ENCODE measurements at regions not wholly inside any gene's neighbourhood (a gene's known extent, or its start where the extent isn't known, plus 50 kb on each side); places are given as distances from the start of the nearest gene placed in this dataset.
"Not testable (repeated sequence)": the region's sequence is repeated elsewhere in the genome, so short reads cannot be mapped to it uniquely, and the experiment has no call there.

DNA sequence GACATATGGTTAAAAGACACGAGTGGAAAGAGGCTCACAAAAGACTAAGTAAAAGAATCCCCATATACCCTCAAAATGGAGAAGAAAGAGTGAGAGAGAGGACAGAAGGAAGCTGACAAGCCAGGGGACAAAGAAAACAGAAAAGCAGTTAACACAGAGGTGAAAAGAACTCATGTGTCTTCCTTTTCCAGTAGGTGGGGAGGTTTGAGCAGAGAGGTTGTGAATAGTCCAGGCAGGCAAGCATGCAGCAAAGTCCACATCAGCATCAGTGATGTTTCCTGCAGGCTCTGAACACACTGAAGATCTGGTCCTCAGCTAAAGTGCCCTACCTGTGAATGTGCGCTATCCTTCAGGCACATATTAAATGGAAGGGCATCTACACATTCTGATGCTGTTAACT, 196.5 kb upstream of the IRAK1BP1 start (continued):
- TF ChIP-seq, protein P1, sequence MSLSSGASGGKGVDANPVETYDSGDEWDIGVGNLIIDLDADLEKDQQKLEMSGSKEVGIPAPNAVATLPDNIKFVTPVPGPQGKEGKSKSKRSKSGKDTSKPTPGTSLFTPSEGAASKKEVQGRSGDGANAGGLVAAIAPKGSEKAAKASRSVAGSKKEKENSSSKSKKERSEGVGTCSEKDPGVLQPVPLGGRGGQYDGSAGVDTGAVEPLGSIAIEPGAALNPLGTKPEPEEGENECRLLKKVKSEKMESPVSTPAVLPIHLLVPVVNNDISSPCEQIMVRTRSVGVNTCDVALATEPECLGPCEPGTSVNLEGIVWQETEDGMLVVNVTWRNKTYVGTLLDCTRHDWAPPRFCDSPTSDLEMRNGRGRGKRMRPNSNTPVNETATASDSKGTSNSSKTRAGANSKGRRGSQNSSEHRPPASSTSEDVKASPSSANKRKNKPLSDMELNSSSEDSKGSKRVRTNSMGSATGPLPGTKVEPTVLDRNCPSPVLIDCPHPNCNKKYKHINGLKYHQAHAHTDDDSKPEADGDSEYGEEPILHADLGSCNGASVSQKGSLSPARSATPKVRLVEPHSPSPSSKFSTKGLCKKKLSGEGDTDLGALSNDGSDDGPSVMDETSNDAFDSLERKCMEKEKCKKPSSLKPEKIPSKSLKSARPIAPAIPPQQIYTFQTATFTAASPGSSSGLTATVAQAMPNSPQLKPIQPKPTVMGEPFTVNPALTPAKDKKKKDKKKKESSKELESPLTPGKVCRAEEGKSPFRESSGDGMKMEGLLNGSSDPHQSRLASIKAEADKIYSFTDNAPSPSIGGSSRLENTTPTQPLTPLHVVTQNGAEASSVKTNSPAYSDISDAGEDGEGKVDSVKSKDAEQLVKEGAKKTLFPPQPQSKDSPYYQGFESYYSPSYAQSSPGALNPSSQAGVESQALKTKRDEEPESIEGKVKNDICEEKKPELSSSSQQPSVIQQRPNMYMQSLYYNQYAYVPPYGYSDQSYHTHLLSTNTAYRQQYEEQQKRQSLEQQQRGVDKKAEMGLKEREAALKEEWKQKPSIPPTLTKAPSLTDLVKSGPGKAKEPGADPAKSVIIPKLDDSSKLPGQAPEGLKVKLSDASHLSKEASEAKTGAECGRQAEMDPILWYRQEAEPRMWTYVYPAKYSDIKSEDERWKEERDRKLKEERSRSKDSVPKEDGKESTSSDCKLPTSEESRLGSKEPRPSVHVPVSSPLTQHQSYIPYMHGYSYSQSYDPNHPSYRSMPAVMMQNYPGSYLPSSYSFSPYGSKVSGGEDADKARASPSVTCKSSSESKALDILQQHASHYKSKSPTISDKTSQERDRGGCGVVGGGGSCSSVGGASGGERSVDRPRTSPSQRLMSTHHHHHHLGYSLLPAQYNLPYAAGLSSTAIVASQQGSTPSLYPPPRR (CRISPR knock-in tag; IDR thresholded peaks at IDR 0.05; ENCODE audit: borderline replicate concordance), result no peak
- TF ChIP-seq CBX5 (IDR thresholded peaks at IDR 0.05; ENCODE audit: borderline replicate concordance, low read depth), result no peak

GRCh38 chr6:78676069-78677007, 191.0 kb upstream of the IRAK1BP1 start:
- H2AFZ ChIP-seq (ENCODE audit: low read depth, low read length); DNase-seq (ENCODE audit: extremely low read depth in 1 of 4, low spot score in 3 of 4); H3K36me3 ChIP-seq (ENCODE audit: control insufficient read depth, insufficient read depth, low read length); H3K4me2 ChIP-seq (ENCODE audit: insufficient read depth, low read length); H3K4me3 ChIP-seq; H3K9me3 ChIP-seq (replicated peaks; ENCODE audit: control insufficient read depth, insufficient read depth, low read depth, low read length); in situ Hi-C loops (cut with MboI); ATAC-seq; H3K9me1 ChIP-seq (ENCODE audit: control insufficient read depth, insufficient read depth, low read length); H3K27me3 ChIP-seq (ENCODE audit: control insufficient read depth in 2 of 2, insufficient read depth in 2 of 2, low read length in 2 of 2); H3K4me1 ChIP-seq (replicated peaks in 1 of 2; ENCODE audit: control insufficient read depth in 2 of 2, insufficient read depth in 2 of 2, low read length in 2 of 2); intact Hi-C loops (cut with micrococcal nuclease); H3K79me2 ChIP-seq (ENCODE audit: control insufficient read depth, insufficient read depth, low read length); BruUV-seq (replicated peaks); H3K9ac ChIP-seq (ENCODE audit: insufficient read depth in 1 of 2, low read depth in 2 of 2, low read length in 2 of 2); CTCF ChIA-PET (ENCODE audit: low intra/inter-chr PET ratio); FAIRE-seq; H3K27ac ChIP-seq (ENCODE audit: extremely low read depth, low read depth, low read length); H4K20me1 ChIP-seq (replicated peaks; ENCODE audit: control insufficient read depth, insufficient read depth, low read length): not testable (repeated sequence)
- WGBS (ENCODE audit: insufficient coverage, low coverage, missing lambda C conversion rate), result 3% methylated on average over 14 of the region's 15 CpGs
- POLR2A ChIA-PET, result interaction anchor here (0.6 kb wide), 1 partner anchor 1095 kb away, joined by 3 read pairs; no protein-coding TSS in a partner anchor

Data from K562 (cell line).